Endothelial cell of umbilical vein (primary cell): ENCODE measurements at regions not wholly inside any gene's neighbourhood (a gene's known extent, or its start where the extent isn't known, plus 50 kb on each side); places are given as distances from the start of the nearest gene placed in this dataset.
A peak's percentile ranks its signal among the peaks of the same experiment; 100 is the strongest.

Experiments used
- BruUV-seq: library from RNA; stranded (reverse); fragments of 400-500 nt; replicated peaks from 2 replicates; lab custom pipeline; 2021; lab: Mats Ljungman, UMichigan
- CTCF ChIA-PET: fragments of 300-600, 350-600 bp; sonication (Branson Sonifier 250); formaldehyde crosslinking; loops from one replicate; lab custom pipeline; 2021; ENCODE audit warnings: antibody characterized with exemption, inconsistent platforms; lab: Charles Lee
- POLR2A ChIA-PET: fragments of 300-600, 350-600 bp; sonication (Branson Sonifier 250); formaldehyde crosslinking; loops from one replicate; lab custom pipeline; 2021; ENCODE audit warnings: antibody characterized with exemption, inconsistent platforms; lab: Charles Lee
- DNase-seq: peaks from one replicate; pipeline ENCODE4 v3.0.0-alpha.2; 2011; ENCODE audit warnings: low read depth, low spot score
- FAIRE-seq: peaks from 2 replicates; lab custom pipeline; 2011; peaks lifted over from hg19 to GRCh38; lab: Jason Lieb, UNC
- H2AFZ ChIP-seq: 2 replicates; pipeline ENCODE4 v1.6.0; 2012; ENCODE audit warnings: low read depth, low read length, control low read depth, inconsistent platforms
- H3K27ac ChIP-seq: 2 replicates; pipeline ENCODE4 v1.5.1; 2011; ENCODE audit warnings: low read depth, mild to moderate bottlenecking, control low read depth, low read length, moderate library complexity; ENCODE audit not compliant: insufficient read depth
- H3K27me3 ChIP-seq, 2 experiments: 2 replicates each; pipeline versions ENCODE4 v1.6.0 to v1.6.1; 2011; ENCODE audit warnings: low read length in 2 of 2, mixed read lengths in 1 of 2; ENCODE audit not compliant: control insufficient read depth in 2 of 2, insufficient read depth in 2 of 2
- H3K36me3 ChIP-seq, 2 experiments: 2 replicates in 1 of 2; 3 replicates in 1 of 2; pipeline ENCODE4 v1.5.1; 2011; ENCODE audit warnings: low read length in 2 of 2, mild to moderate bottlenecking in 1 of 2, moderate library complexity in 1 of 2; ENCODE audit not compliant: control insufficient read depth in 2 of 2, insufficient read depth in 2 of 2; ENCODE audit errors: extremely low read depth in 1 of 2
- H3K4me1 ChIP-seq: 3 replicates; pipeline ENCODE4 v1.5.1; 2011; ENCODE audit warnings: mild to moderate bottlenecking, low read length; ENCODE audit not compliant: control insufficient read depth, insufficient read depth; ENCODE audit errors: extremely low read depth
- H3K4me2 ChIP-seq: 2 replicates; pipeline ENCODE4 v1.6.1; 2011; ENCODE audit warnings: low read length, control low read depth, mixed read lengths; ENCODE audit not compliant: insufficient read depth
- H3K4me3 ChIP-seq, 3 experiments: fragments of 200-600 bp in 1 of 3; sonication (generic), shearing (Covaris generic) in 1 of 3; replicated peaks in 1 of 3; 2 replicates each; pipeline ENCODE4 v1.5.1; 2011 to 2016; ENCODE audit warnings: control low read depth in 3 of 3, low read length in 3 of 3, mild to moderate bottlenecking in 2 of 3, inconsistent platforms in 1 of 3, low read depth in 1 of 3, moderate library complexity in 1 of 3; ENCODE audit not compliant: insufficient read depth in 1 of 3
- H3K79me2 ChIP-seq: 2 replicates; pipeline ENCODE4 v1.6.0; 2012; ENCODE audit warnings: low read length, inconsistent platforms; ENCODE audit not compliant: control insufficient read depth, insufficient read depth
- H3K9ac ChIP-seq: replicated peaks from 2 replicates; pipeline ENCODE3; 2011; ENCODE audit warnings: low read length, control low read depth; ENCODE audit not compliant: insufficient read depth; ENCODE audit errors: extremely low read depth
- H3K9me1 ChIP-seq: replicated peaks from 3 replicates; pipeline ENCODE4 v1.6.0; 2011; ENCODE audit warnings: mild to moderate bottlenecking, low read length; ENCODE audit not compliant: control insufficient read depth, insufficient read depth; ENCODE audit errors: extremely low read depth
- H3K9me3 ChIP-seq: replicated peaks from 2 replicates; pipeline ENCODE4 v1.5.1; 2012; ENCODE audit warnings: low read length, inconsistent platforms; ENCODE audit not compliant: control insufficient read depth, insufficient read depth
- H4K20me1 ChIP-seq: replicated peaks from 2 replicates; pipeline ENCODE3; 2011; ENCODE audit warnings: mild to moderate bottlenecking, low read length; ENCODE audit not compliant: control insufficient read depth, insufficient read depth; ENCODE audit errors: extremely low read depth
- EZH2 ChIP-seq: IDR thresholded peaks from 2 replicates; pipeline ENCODE4 v1.6.1; 2012; ENCODE audit warnings: borderline replicate concordance, low read depth, mild to moderate bottlenecking, moderate library complexity, low read length, inconsistent platforms; ENCODE audit not compliant: severe bottlenecking
- FOS ChIP-seq: IDR thresholded peaks from 2 replicates; pipeline ENCODE4 v1.6.1; 2011; ENCODE audit warnings: mild to moderate bottlenecking, low read length, moderate library complexity, borderline replicate concordance; ENCODE audit not compliant: insufficient read depth
- GATA2 ChIP-seq: IDR thresholded peaks from 2 replicates; pipeline ENCODE4 v1.7.0; 2011; ENCODE audit warnings: low read depth, mild to moderate bottlenecking, moderate library complexity, mixed read lengths, low read length; ENCODE audit not compliant: insufficient read length, insufficient read depth
- JUN ChIP-seq: IDR thresholded peaks from 2 replicates; pipeline ENCODE4 v1.6.1; 2011; ENCODE audit warnings: borderline replicate concordance, low read depth; ENCODE audit not compliant: insufficient read length, insufficient read depth
- MYC ChIP-seq: IDR thresholded peaks from one replicate; pipeline ENCODE4 v1.6.1; 2011; ENCODE audit warnings: mild to moderate bottlenecking, low read depth, low read length
- POLR2A ChIP-seq: IDR thresholded peaks from 2 replicates; pipeline ENCODE4 v1.6.1; 2012; ENCODE audit warnings: low read depth, mild to moderate bottlenecking, control low read depth, low read length
- POLR2AphosphoS5 ChIP-seq: IDR thresholded peaks from 2 replicates; pipeline ENCODE4 v1.6.1; 2012; ENCODE audit warnings: low read depth, mild to moderate bottlenecking, control low read depth, low read length, moderate library complexity; ENCODE audit not compliant: insufficient read depth
- dilution Hi-C: fragments of 300-500 bp; cut with MboI; formaldehyde crosslinking; loops from one replicate; pipeline ENCODE4 v1.15.0; 2019; ENCODE audit warnings: low sequenced_read_pairs; ENCODE audit not compliant: extremely low pct_ligation_motif_present
- intact Hi-C: fragments of 100-400 bp; cut with micrococcal nuclease; formaldehyde crosslinking; loops from one replicate; pipeline ENCODE4 v1.10.0; 2022
- TF ChIP-seq, protein P1 (sequence below), 2 donors: IDR thresholded peaks; 1 replicate in 1 of 2; 2 replicates in 1 of 2; pipeline ENCODE4 v1.5.1; 2011; ENCODE audit warnings: low read length in 2 of 2, mild to moderate bottlenecking in 2 of 2, moderate library complexity in 2 of 2, control low read depth in 1 of 2, inconsistent platforms in 1 of 2, low read depth in 1 of 2; ENCODE audit not compliant: insufficient read depth in 1 of 2; ENCODE audit errors: extremely low read depth in 1 of 2
- TF ChIP-seq, protein P2 (sequence below): IDR thresholded peaks from 2 replicates; pipeline ENCODE4 v1.6.1; 2011; ENCODE audit not compliant: insufficient read depth, insufficient read length

DNA sequence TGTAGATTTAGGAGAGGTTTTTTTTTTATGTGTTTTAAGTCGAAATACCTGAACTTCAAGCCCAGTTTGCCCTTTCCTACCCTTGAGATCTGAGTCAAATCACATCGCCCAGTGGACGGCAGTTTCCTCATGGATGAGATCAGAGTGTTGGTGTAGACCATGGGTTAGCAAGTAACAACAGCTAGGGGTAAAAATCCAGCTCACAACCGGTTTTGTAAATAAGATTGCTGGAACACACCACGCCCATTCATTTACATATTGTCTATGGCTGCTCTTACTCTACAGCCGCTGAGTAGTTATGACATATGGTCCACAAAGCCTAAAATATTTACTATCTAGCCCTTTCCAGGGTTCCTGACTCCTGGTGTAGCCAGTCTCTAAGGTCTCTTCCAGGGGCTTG, 158.5 kb upstream of the PLEKHG7 start:
- Histone ChIP-seq H4K20me1 (no peaks in the 10 kb centered on the region), H3K9me1 (no peaks in the 10 kb centered on the region), H3K79me2 (no peaks in the 10 kb centered on the region), H3K9me3 (no peaks in the 10 kb centered on the region), H3K9ac (no peak overlapping the region), H3K36me3 (no peaks in the 10 kb centered on the region), H3K4me3 (no peak overlapping the region), H2AFZ (no peak overlapping the region), H3K27me3 (peaks cover 3 to 5% of the 10 kb centered on the region in 2 experiments), H3K27ac (no peak overlapping the region), H3K4me2 (peak overlapping the region; percentile 79), H3K4me1 (peaks cover 28% of the 10 kb centered on the region)
- intact Hi-C loops (no loop called here), dilution Hi-C loops (no loop called here)
- POLR2A ChIA-PET, result interaction anchor here (0.5 kb wide), 1 partner anchor 962 kb away, joined by 3 read pairs; no protein-coding TSS in a partner anchor
- TF ChIP-seq FOS (no peak), MYC (no peak)
- TF ChIP-seq, protein P1, sequence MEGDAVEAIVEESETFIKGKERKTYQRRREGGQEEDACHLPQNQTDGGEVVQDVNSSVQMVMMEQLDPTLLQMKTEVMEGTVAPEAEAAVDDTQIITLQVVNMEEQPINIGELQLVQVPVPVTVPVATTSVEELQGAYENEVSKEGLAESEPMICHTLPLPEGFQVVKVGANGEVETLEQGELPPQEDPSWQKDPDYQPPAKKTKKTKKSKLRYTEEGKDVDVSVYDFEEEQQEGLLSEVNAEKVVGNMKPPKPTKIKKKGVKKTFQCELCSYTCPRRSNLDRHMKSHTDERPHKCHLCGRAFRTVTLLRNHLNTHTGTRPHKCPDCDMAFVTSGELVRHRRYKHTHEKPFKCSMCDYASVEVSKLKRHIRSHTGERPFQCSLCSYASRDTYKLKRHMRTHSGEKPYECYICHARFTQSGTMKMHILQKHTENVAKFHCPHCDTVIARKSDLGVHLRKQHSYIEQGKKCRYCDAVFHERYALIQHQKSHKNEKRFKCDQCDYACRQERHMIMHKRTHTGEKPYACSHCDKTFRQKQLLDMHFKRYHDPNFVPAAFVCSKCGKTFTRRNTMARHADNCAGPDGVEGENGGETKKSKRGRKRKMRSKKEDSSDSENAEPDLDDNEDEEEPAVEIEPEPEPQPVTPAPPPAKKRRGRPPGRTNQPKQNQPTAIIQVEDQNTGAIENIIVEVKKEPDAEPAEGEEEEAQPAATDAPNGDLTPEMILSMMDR (IDR thresholded peaks at IDR 0.05; ENCODE audit: extremely low read depth in 1 of 2, insufficient read depth in 1 of 2, low read depth in 1 of 2, low read length in 2 of 2), result no peak
- BruUV-seq, result no TSS peak
- CTCF ChIA-PET, result interaction anchor here (1.3 kb wide), 1 partner anchor 1162 kb away, joined by 6 read pairs; no protein-coding TSS in a partner anchor
- DNase-seq (peak; percentile 12), FAIRE-seq (no peak)

DNA sequence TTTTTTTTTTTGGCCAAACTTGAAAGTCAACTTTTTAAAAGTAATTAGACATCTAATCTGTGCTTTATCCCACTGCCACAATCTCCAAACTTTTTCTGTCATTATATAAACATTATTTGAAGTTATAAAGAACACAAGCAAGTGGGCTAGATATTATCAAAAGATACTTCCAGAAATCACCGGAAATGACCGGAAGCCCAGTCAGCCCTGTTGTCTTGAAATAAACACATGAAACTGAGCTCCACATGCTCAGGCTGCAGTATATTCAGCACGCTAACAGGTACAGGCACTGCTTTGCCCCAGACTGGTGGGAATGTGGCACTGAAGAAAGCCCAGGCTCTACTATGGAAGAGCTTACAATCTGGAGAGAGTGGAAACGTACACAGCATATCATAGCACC, 158.9 kb upstream of the PLEKHG7 start:
- intact Hi-C loops, result no loop called here
- H3K9me3 ChIP-seq, result no peaks in the 10 kb centered on the region
- ChIA-PET POLR2A (interaction anchor here (0.5 to 1.0 kb wide), 2 partner anchors 398 to 962 kb away, joined by 3 to 4 read pairs; partner anchors contain the start of gene BTG1), CTCF (interaction anchor here (1.3 kb wide), 1 partner anchor 1162 kb away, joined by 6 read pairs; no protein-coding TSS in a partner anchor)
- no TSS peak for BruUV-seq
- no peaks in the 10 kb centered on the region for H3K9me1 ChIP-seq
- FAIRE-seq, result peak; percentile 77
- DNase-seq, result peak; percentile 61
- no peak for TF ChIP-seq JUN
- TF ChIP-seq MYC, result peak; percentile 84
- no peak for TF ChIP-seq EZH2
- TF ChIP-seq, protein P1 (IDR thresholded peaks at IDR 0.05; ENCODE audit: extremely low read depth in 1 of 2, insufficient read depth in 1 of 2, low read depth in 1 of 2, low read length in 2 of 2), result no peak
- peak; percentile 52 for TF ChIP-seq FOS
- TF ChIP-seq, protein P2, sequence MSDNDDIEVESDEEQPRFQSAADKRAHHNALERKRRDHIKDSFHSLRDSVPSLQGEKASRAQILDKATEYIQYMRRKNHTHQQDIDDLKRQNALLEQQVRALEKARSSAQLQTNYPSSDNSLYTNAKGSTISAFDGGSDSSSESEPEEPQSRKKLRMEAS, result peak; percentile 10
- TF ChIP-seq POLR2AphosphoS5, result peak; percentile 43
- TF ChIP-seq POLR2A, result no peak
- peak; percentile 91 for TF ChIP-seq GATA2
- peak overlapping the region; percentile 57 for H3K27ac ChIP-seq
- H4K20me1 ChIP-seq, result no peaks in the 10 kb centered on the region
- no peak overlapping the region for H3K4me3 ChIP-seq
- H3K9ac ChIP-seq, result no peak overlapping the region
- H2AFZ ChIP-seq, result no peak overlapping the region
- dilution Hi-C loops, result no loop called here
- peaks cover 3 to 5% of the 10 kb centered on the region in 2 experiments for H3K27me3 ChIP-seq
- H3K79me2 ChIP-seq, result no peaks in the 10 kb centered on the region
- H3K4me1 ChIP-seq, result peaks cover 33% of the 10 kb centered on the region
- peak overlapping the region; percentile 79 for H3K4me2 ChIP-seq
- no peaks in the 10 kb centered on the region for H3K36me3 ChIP-seq
